Endothelial cell of umbilical vein (primary cell): ENCODE measurements at regions not wholly inside any gene's neighbourhood (a gene's known extent, or its start where the extent isn't known, plus 50 kb on each side); places are given as distances from the start of the nearest gene placed in this dataset.

Experiments
- BruUV-seq: library from RNA; stranded (reverse); fragments of 400-500 nt; replicated peaks from 2 replicates; lab custom pipeline; 2021; lab: Mats Ljungman, UMichigan
- CTCF ChIA-PET: fragments of 300-600, 350-600 bp; sonication (Branson Sonifier 250); formaldehyde crosslinking; loops from one replicate; lab custom pipeline; 2021; ENCODE audit warnings: antibody characterized with exemption, inconsistent platforms; lab: Charles Lee
- POLR2A ChIA-PET: fragments of 300-600, 350-600 bp; sonication (Branson Sonifier 250); formaldehyde crosslinking; loops from one replicate; lab custom pipeline; 2021; ENCODE audit warnings: antibody characterized with exemption, inconsistent platforms; lab: Charles Lee
- DNase-seq: peaks from one replicate; pipeline ENCODE4 v3.0.0-alpha.2; 2011; ENCODE audit warnings: low read depth, low spot score
- FAIRE-seq: peaks from 2 replicates; lab custom pipeline; 2011; peaks lifted over from hg19 to GRCh38; lab: Jason Lieb, UNC
- H2AFZ ChIP-seq: 2 replicates; pipeline ENCODE4 v1.6.0; 2012; ENCODE audit warnings: low read depth, low read length, control low read depth, inconsistent platforms
- H3K27ac ChIP-seq: 2 replicates; pipeline ENCODE4 v1.5.1; 2011; ENCODE audit warnings: low read depth, mild to moderate bottlenecking, control low read depth, low read length, moderate library complexity; ENCODE audit not compliant: insufficient read depth
- H3K27me3 ChIP-seq, 2 experiments: 2 replicates each; pipeline versions ENCODE4 v1.6.0 to v1.6.1; 2011; ENCODE audit warnings: low read length in 2 of 2, mixed read lengths in 1 of 2; ENCODE audit not compliant: control insufficient read depth in 2 of 2, insufficient read depth in 2 of 2
- H3K36me3 ChIP-seq, 2 experiments: 2 replicates in 1 of 2; 3 replicates in 1 of 2; pipeline ENCODE4 v1.5.1; 2011; ENCODE audit warnings: low read length in 2 of 2, mild to moderate bottlenecking in 1 of 2, moderate library complexity in 1 of 2; ENCODE audit not compliant: control insufficient read depth in 2 of 2, insufficient read depth in 2 of 2; ENCODE audit errors: extremely low read depth in 1 of 2
- H3K4me1 ChIP-seq: 3 replicates; pipeline ENCODE4 v1.5.1; 2011; ENCODE audit warnings: mild to moderate bottlenecking, low read length; ENCODE audit not compliant: control insufficient read depth, insufficient read depth; ENCODE audit errors: extremely low read depth
- H3K4me2 ChIP-seq: 2 replicates; pipeline ENCODE4 v1.6.1; 2011; ENCODE audit warnings: low read length, control low read depth, mixed read lengths; ENCODE audit not compliant: insufficient read depth
- H3K4me3 ChIP-seq, 3 experiments: fragments of 200-600 bp in 1 of 3; sonication (generic), shearing (Covaris generic) in 1 of 3; replicated peaks in 1 of 3; 2 replicates each; pipeline ENCODE4 v1.5.1; 2011 to 2016; ENCODE audit warnings: control low read depth in 3 of 3, low read length in 3 of 3, mild to moderate bottlenecking in 2 of 3, inconsistent platforms in 1 of 3, low read depth in 1 of 3, moderate library complexity in 1 of 3; ENCODE audit not compliant: insufficient read depth in 1 of 3
- H3K79me2 ChIP-seq: 2 replicates; pipeline ENCODE4 v1.6.0; 2012; ENCODE audit warnings: low read length, inconsistent platforms; ENCODE audit not compliant: control insufficient read depth, insufficient read depth
- H3K9ac ChIP-seq: replicated peaks from 2 replicates; pipeline ENCODE3; 2011; ENCODE audit warnings: low read length, control low read depth; ENCODE audit not compliant: insufficient read depth; ENCODE audit errors: extremely low read depth
- H3K9me1 ChIP-seq: replicated peaks from 3 replicates; pipeline ENCODE4 v1.6.0; 2011; ENCODE audit warnings: mild to moderate bottlenecking, low read length; ENCODE audit not compliant: control insufficient read depth, insufficient read depth; ENCODE audit errors: extremely low read depth
- H3K9me3 ChIP-seq: replicated peaks from 2 replicates; pipeline ENCODE4 v1.5.1; 2012; ENCODE audit warnings: low read length, inconsistent platforms; ENCODE audit not compliant: control insufficient read depth, insufficient read depth
- H4K20me1 ChIP-seq: replicated peaks from 2 replicates; pipeline ENCODE3; 2011; ENCODE audit warnings: mild to moderate bottlenecking, low read length; ENCODE audit not compliant: control insufficient read depth, insufficient read depth; ENCODE audit errors: extremely low read depth
- EZH2 ChIP-seq: IDR thresholded peaks from 2 replicates; pipeline ENCODE4 v1.6.1; 2012; ENCODE audit warnings: borderline replicate concordance, low read depth, mild to moderate bottlenecking, moderate library complexity, low read length, inconsistent platforms; ENCODE audit not compliant: severe bottlenecking
- FOS ChIP-seq: IDR thresholded peaks from 2 replicates; pipeline ENCODE4 v1.6.1; 2011; ENCODE audit warnings: mild to moderate bottlenecking, low read length, moderate library complexity, borderline replicate concordance; ENCODE audit not compliant: insufficient read depth
- GATA2 ChIP-seq: IDR thresholded peaks from 2 replicates; pipeline ENCODE4 v1.7.0; 2011; ENCODE audit warnings: low read depth, mild to moderate bottlenecking, moderate library complexity, mixed read lengths, low read length; ENCODE audit not compliant: insufficient read length, insufficient read depth
- JUN ChIP-seq: IDR thresholded peaks from 2 replicates; pipeline ENCODE4 v1.6.1; 2011; ENCODE audit warnings: borderline replicate concordance, low read depth; ENCODE audit not compliant: insufficient read length, insufficient read depth
- MYC ChIP-seq: IDR thresholded peaks from one replicate; pipeline ENCODE4 v1.6.1; 2011; ENCODE audit warnings: mild to moderate bottlenecking, low read depth, low read length
- POLR2A ChIP-seq: IDR thresholded peaks from 2 replicates; pipeline ENCODE4 v1.6.1; 2012; ENCODE audit warnings: low read depth, mild to moderate bottlenecking, control low read depth, low read length
- POLR2AphosphoS5 ChIP-seq: IDR thresholded peaks from 2 replicates; pipeline ENCODE4 v1.6.1; 2012; ENCODE audit warnings: low read depth, mild to moderate bottlenecking, control low read depth, low read length, moderate library complexity; ENCODE audit not compliant: insufficient read depth
- dilution Hi-C: fragments of 300-500 bp; cut with MboI; formaldehyde crosslinking; loops from one replicate; pipeline ENCODE4 v1.15.0; 2019; ENCODE audit warnings: low sequenced_read_pairs; ENCODE audit not compliant: extremely low pct_ligation_motif_present
- intact Hi-C: fragments of 100-400 bp; cut with micrococcal nuclease; formaldehyde crosslinking; loops from one replicate; pipeline ENCODE4 v1.10.0; 2022
- TF ChIP-seq, protein P1 (sequence below), 2 donors: IDR thresholded peaks; 1 replicate in 1 of 2; 2 replicates in 1 of 2; pipeline ENCODE4 v1.5.1; 2011; ENCODE audit warnings: low read length in 2 of 2, mild to moderate bottlenecking in 2 of 2, moderate library complexity in 2 of 2, control low read depth in 1 of 2, inconsistent platforms in 1 of 2, low read depth in 1 of 2; ENCODE audit not compliant: insufficient read depth in 1 of 2; ENCODE audit errors: extremely low read depth in 1 of 2
- TF ChIP-seq, protein P2 (sequence below): IDR thresholded peaks from 2 replicates; pipeline ENCODE4 v1.6.1; 2011; ENCODE audit not compliant: insufficient read depth, insufficient read length

DNA sequence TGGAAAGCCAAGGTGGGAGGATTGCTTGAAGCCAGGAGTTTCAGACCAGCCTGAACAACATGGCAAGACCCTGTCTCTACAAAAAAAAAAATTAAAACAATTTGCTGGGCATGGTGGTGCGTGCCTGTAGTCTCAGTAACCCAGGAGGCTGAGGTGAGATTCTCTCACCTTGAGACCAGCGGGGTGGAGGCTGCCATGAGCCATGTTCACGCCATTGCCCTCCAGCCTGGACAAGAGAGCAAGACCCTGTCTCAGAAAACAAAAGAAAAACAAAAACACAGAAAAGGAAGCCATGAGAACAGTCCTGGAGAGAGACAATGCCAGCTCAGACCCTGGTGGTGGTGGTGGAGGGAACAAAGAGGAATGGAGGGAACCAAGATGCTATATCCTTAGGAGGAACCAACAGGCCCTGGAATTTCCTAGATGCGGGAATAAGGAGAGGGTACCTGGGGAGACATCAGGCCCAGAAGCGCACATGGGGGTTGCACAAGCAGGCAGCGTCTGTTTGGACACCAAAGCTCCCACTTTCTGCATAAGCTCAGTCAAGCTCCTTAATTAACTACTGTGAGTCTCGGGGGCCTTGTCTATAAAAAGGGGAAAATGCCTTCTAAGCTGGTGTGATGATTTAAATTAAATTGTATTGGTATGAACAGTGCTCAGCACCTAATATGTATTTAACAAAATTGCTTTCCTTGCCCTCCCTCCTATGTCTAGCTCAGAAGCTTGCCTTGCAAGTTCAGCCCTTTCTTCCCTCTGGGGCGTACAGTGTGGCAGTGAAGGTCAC, 143.8 kb downstream of the CCT6B start:
- DNase-seq (no peak), FAIRE-seq (no peak)
- Histone ChIP-seq H3K4me2 (no peak overlapping the region), H3K9me3 (no peaks in the 10 kb centered on the region), H3K9me1 (no peaks in the 10 kb centered on the region), H3K27ac (no peak overlapping the region), H3K4me3 (no peak overlapping the region), H3K79me2 (no peaks in the 10 kb centered on the region), H4K20me1 (no peaks in the 10 kb centered on the region), H3K9ac (no peak overlapping the region), H2AFZ (no peak overlapping the region), H3K27me3 (no peaks in the 10 kb centered on the region), H3K4me1 (no peaks in the 10 kb centered on the region), H3K36me3 (no peaks in the 10 kb centered on the region)
- intact Hi-C loops (no loop called here), dilution Hi-C loops (no loop called here)
- BruUV-seq, result no TSS peak
- TF ChIP-seq, protein P1, sequence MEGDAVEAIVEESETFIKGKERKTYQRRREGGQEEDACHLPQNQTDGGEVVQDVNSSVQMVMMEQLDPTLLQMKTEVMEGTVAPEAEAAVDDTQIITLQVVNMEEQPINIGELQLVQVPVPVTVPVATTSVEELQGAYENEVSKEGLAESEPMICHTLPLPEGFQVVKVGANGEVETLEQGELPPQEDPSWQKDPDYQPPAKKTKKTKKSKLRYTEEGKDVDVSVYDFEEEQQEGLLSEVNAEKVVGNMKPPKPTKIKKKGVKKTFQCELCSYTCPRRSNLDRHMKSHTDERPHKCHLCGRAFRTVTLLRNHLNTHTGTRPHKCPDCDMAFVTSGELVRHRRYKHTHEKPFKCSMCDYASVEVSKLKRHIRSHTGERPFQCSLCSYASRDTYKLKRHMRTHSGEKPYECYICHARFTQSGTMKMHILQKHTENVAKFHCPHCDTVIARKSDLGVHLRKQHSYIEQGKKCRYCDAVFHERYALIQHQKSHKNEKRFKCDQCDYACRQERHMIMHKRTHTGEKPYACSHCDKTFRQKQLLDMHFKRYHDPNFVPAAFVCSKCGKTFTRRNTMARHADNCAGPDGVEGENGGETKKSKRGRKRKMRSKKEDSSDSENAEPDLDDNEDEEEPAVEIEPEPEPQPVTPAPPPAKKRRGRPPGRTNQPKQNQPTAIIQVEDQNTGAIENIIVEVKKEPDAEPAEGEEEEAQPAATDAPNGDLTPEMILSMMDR (IDR thresholded peaks at IDR 0.05; ENCODE audit: extremely low read depth in 1 of 2, insufficient read depth in 1 of 2, low read depth in 1 of 2, low read length in 2 of 2), result no peak
- TF ChIP-seq MYC (no peak), FOS (no peak), EZH2 (no peak), POLR2AphosphoS5 (no peak), GATA2 (no peak), JUN (no peak), POLR2A (no peak)
- TF ChIP-seq, protein P2, sequence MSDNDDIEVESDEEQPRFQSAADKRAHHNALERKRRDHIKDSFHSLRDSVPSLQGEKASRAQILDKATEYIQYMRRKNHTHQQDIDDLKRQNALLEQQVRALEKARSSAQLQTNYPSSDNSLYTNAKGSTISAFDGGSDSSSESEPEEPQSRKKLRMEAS, result no peak
- CTCF ChIA-PET, result interaction anchor here (1.3 kb wide), 1 partner anchor 179 kb away, joined by 3 read pairs; no protein-coding TSS in a partner anchor
- POLR2A ChIA-PET, result no interaction called here
